ENCODE measurements at regions not wholly inside any gene's neighbourhood (a gene's known extent, or its start where the extent isn't known, plus 50 kb on each side); places are given as distances from the start of the nearest gene placed in this dataset.
"Not testable (repeated sequence)": the region's sequence is repeated elsewhere in the genome, so short reads cannot be mapped to it uniquely, and the experiment has no call there.

- DNase-seq (ENCODE audit: low spot score), result no peak
Observed at GRCh38 chr1:30090162-30090820, 633.1 kb downstream of the MATN1 start.

GRCh38 chr1:30089024-30089430 lies 634.4 kb downstream of the MATN1 start:
- no peak for DNase-seq (ENCODE audit: low spot score)

- no peak for DNase-seq (ENCODE audit: low spot score)
Observed at GRCh38 chr1:30088594-30088993, 634.8 kb downstream of the MATN1 start.

- DNase-seq (ENCODE audit: low spot score), result peak; percentile 25
Observed at GRCh38 chr1:30087465-30087864, 635.9 kb downstream of the MATN1 start.

GRCh38 chr1:30085811-30086770 lies 637.3 kb downstream of the MATN1 start:
- peak; percentile 47 for DNase-seq (ENCODE audit: low spot score)

GRCh38 chr1:30084909-30085571 lies 638.3 kb downstream of the MATN1 start:
- no peak for DNase-seq (ENCODE audit: low spot score)

- DNase-seq (ENCODE audit: low spot score), result peak; percentile 74
Observed at GRCh38 chr1:30083800-30084464, 639.5 kb downstream of the MATN1 start.

GRCh38 chr1:30081379-30082102 lies 641.8 kb downstream of the MATN1 start:
- DNase-seq (ENCODE audit: low spot score), result no peak

- not testable (repeated sequence) for DNase-seq (ENCODE audit: low spot score)
Observed at GRCh38 chr1:30075916-30076315, 647.5 kb downstream of the MATN1 start.

- no peak for DNase-seq (ENCODE audit: low spot score)
Observed at GRCh38 chr1:30068787-30069472, 654.5 kb downstream of the MATN1 start.

- no peak for DNase-seq (ENCODE audit: low spot score)
Observed at GRCh38 chr1:30064547-30064946, 658.8 kb downstream of the MATN1 start.

GRCh38 chr1:30063621-30064280 lies 659.6 kb downstream of the MATN1 start:
- no peak for DNase-seq (ENCODE audit: low spot score)

- no peak for DNase-seq (ENCODE audit: low spot score)
Observed at GRCh38 chr1:30061292-30062220, 661.8 kb downstream of the MATN1 start.

GRCh38 chr1:30060738-30061137 lies 662.6 kb downstream of the MATN1 start:
- no peak for DNase-seq (ENCODE audit: low spot score)

GRCh38 chr1:30058970-30059369 lies 664.4 kb downstream of the MATN1 start:
- DNase-seq (ENCODE audit: low spot score), result peak; percentile 90

- no peak for DNase-seq (ENCODE audit: low spot score)
Observed at GRCh38 chr1:30054126-30054525, 669.3 kb downstream of the MATN1 start.

GRCh38 chr1:30052178-30052577 lies 671.2 kb downstream of the MATN1 start:
- DNase-seq (ENCODE audit: low spot score), result no peak

GRCh38 chr1:30051777-30052176 lies 671.6 kb downstream of the MATN1 start:
- no peak for DNase-seq (ENCODE audit: low spot score)

- no peak for DNase-seq (ENCODE audit: low spot score)
Observed at GRCh38 chr1:30049748-30050296, 673.6 kb downstream of the MATN1 start.

All from AG08395 (cell line).